ENCODE measurements at regions not wholly inside any gene's neighbourhood (a gene's known extent, or its start where the extent isn't known, plus 50 kb on each side); places are given as distances from the start of the nearest gene placed in this dataset.

- Histone ChIP-seq H3K27ac (no peak overlapping the region), H3K9me3 (no peaks in the 10 kb centered on the region), H3K4me1 (peaks cover 0 to 3% (median 0%) of the 10 kb centered on the region in 4 donors), H3K27me3 (no peaks in the 10 kb centered on the region), H3K36me3 (no peaks in the 10 kb centered on the region), H3K4me3 (no peak overlapping the region)
- intact Hi-C loops (cut with DNase I) = no loop called here
- DNase-seq = no peak
- no peak for ATAC-seq
- no peak for TF ChIP-seq POLR2A (IDR thresholded peaks at IDR 0.05)
- no peak for TF ChIP-seq CTCF (IDR thresholded peaks at IDR 0.05)
- WGBS (ENCODE audit: insufficient coverage, low coverage, low lambda C conversion rate, missing lambda C conversion rate) = 58% methylated on average over 5 of the region's 5 CpGs
Measured at GRCh38 chr6:109295109-109295773, 87.0 kb downstream of the CD164 start.

- TF ChIP-seq CTCF (IDR thresholded peaks at IDR 0.05) (no peak), POLR2A (IDR thresholded peaks at IDR 0.05) (no peak)
- no peak overlapping the region for H3K27ac ChIP-seq
- no peaks in the 10 kb centered on the region for H3K36me3 ChIP-seq
- H3K4me3 ChIP-seq = no peak overlapping the region
- ATAC-seq (no peak), DNase-seq (no peak)
- H3K9me3 ChIP-seq = no peaks in the 10 kb centered on the region
- no peaks in the 10 kb centered on the region for H3K27me3 ChIP-seq
- peaks cover 0 to 3% (median 0%) of the 10 kb centered on the region in 4 donors for H3K4me1 ChIP-seq
- intact Hi-C loops (cut with DNase I) = no loop called here
- 61% methylated on average over 2 of the region's 2 CpGs for WGBS (ENCODE audit: insufficient coverage, low coverage, low lambda C conversion rate, missing lambda C conversion rate)
Measured at GRCh38 chr6:109292983-109293586, 89.2 kb downstream of the CD164 start.

- ATAC-seq (peak in 3 of 4 donors; percentile 24 to 31 (median 28)), DNase-seq (no peak)
- 55% methylated on average over 2 of the region's 2 CpGs for WGBS (ENCODE audit: insufficient coverage, low coverage, low lambda C conversion rate, missing lambda C conversion rate)
- no peak overlapping the region for H3K27ac ChIP-seq
- TF ChIP-seq CTCF (IDR thresholded peaks at IDR 0.05) (no peak), POLR2A (IDR thresholded peaks at IDR 0.05) (no peak)
- no peak overlapping the region for H3K4me3 ChIP-seq
- intact Hi-C loops (cut with DNase I) = no loop called here
- no peaks in the 10 kb centered on the region for H3K9me3 ChIP-seq
- H3K36me3 ChIP-seq = no peaks in the 10 kb centered on the region
- no peaks in the 10 kb centered on the region for H3K27me3 ChIP-seq
- H3K4me1 ChIP-seq = peaks cover 0 to 3% (median 0%) of the 10 kb centered on the region in 4 donors
Measured at GRCh38 chr6:109292420-109292819, 89.8 kb downstream of the CD164 start.

- 78% methylated on average over 2 of the region's 2 CpGs for WGBS (ENCODE audit: insufficient coverage, low coverage, low lambda C conversion rate, missing lambda C conversion rate)
- ATAC-seq = no peak
- intact Hi-C loops (cut with DNase I) = no loop called here
- Histone ChIP-seq H3K4me1 (peaks cover 0 to 3% (median 0%) of the 10 kb centered on the region in 4 donors), H3K36me3 (no peaks in the 10 kb centered on the region), H3K27me3 (no peaks in the 10 kb centered on the region), H3K9me3 (no peaks in the 10 kb centered on the region), H3K4me3 (no peak overlapping the region), H3K27ac (no peak overlapping the region)
- DNase-seq = no peak
- TF ChIP-seq POLR2A (IDR thresholded peaks at IDR 0.05) = no peak
- no peak for TF ChIP-seq CTCF (IDR thresholded peaks at IDR 0.05)
Measured at GRCh38 chr6:109291902-109292301, 90.4 kb downstream of the CD164 start.
